Tibial nerve (tissue), 3 donors: ENCODE measurements at regions not wholly inside any gene's neighbourhood (a gene's known extent, or its start where the extent isn't known, plus 50 kb on each side); places are given as distances from the start of the nearest gene placed in this dataset.

Source experiments
- CTCF ChIP-seq, 5 experiments: fragments of 200-600 bp in 3 of 5; fragments of 450-650 bp in 2 of 5; sonication (generic) in 3 of 5; IDR thresholded peaks; one replicate each; pipeline ENCODE4 v1.5.1; 2016 to 2019; ENCODE audit warnings: antibody characterized with exemption in 5 of 5, mild to moderate bottlenecking in 3 of 5, moderate library complexity in 2 of 5
- POLR2A ChIP-seq, 2 donors: fragments of 450-650 bp; IDR thresholded peaks; one replicate each; pipeline ENCODE4 v1.6.1; 2017; ENCODE audit warnings: antibody characterized with exemption in 2 of 2, mild to moderate bottlenecking in 2 of 2, moderate library complexity in 2 of 2

- TF ChIP-seq CTCF (IDR thresholded peaks at IDR 0.05) (no peak), POLR2A (IDR thresholded peaks at IDR 0.05) (no peak)
These were observed 524.5 kb upstream of the WWC1 start for GRCh38 chr5:167766957-167767356.
